K562 (cell line): ENCODE measurements at regions not wholly inside any gene's neighbourhood (a gene's known extent, or its start where the extent isn't known, plus 50 kb on each side); places are given as distances from the start of the nearest gene placed in this dataset.
"Not testable (repeated sequence)": the region's sequence is repeated elsewhere in the genome, so short reads cannot be mapped to it uniquely, and the experiment has no call there.

Source experiments
- ATAC-seq: fragments of 200-7000 bp; cut with Tn5 transposase; 3 replicates; pipeline ENCODE4 v1.9.1; 2020; ENCODE audit warnings: moderate library complexity
- BruUV-seq: library from RNA; stranded (reverse); fragments of 400-500 nt; replicated peaks from 2 replicates; lab custom pipeline; 2021; lab: Mats Ljungman, UMichigan
- CTCF ChIA-PET: fragments of 300-600 bp; formaldehyde crosslinking; extraction: SDS; loops from one replicate; lab custom pipeline; 2021; ENCODE audit warnings: low intra/inter-chr PET ratio; lab: Yijun Ruan, JAX
- POLR2A ChIA-PET: fragments of 300-600, 350-650 bp; sonication (Branson Sonifier 250); formaldehyde crosslinking; extraction: SDS; loops from one replicate; lab custom pipeline; 2021; ENCODE audit warnings: antibody characterized with exemption, inconsistent platforms; lab: Yijun Ruan, JAX
- DNase-seq, 4 experiments: peaks; one replicate each; pipeline versions ENCODE4 v3.0.0 to v3.0.0-alpha.2; 2011 to 2018; ENCODE audit warnings: low spot score in 3 of 4, mixed read lengths in 3 of 4; ENCODE audit errors: extremely low read depth in 1 of 4
- FAIRE-seq: peaks from 2 replicates; lab custom pipeline; 2011; peaks lifted over from hg19 to GRCh38; lab: Jason Lieb, UNC
- H2AFZ ChIP-seq: 2 replicates; pipeline ENCODE4 v1.6.0; 2011; ENCODE audit warnings: low read depth, low read length, control low read depth, inconsistent platforms
- H3K27ac ChIP-seq: fragments of 200-600 bp; 3 replicates; pipeline ENCODE4 v1.8.0; 2011; ENCODE audit warnings: low read depth, mild to moderate bottlenecking, control low read depth, inconsistent platforms, low read length, moderate library complexity, mixed read lengths; ENCODE audit errors: extremely low read depth
- H3K27me3 ChIP-seq, 2 experiments: fragments of 300-600 bp in 1 of 2; 2 replicates in 1 of 2; 3 replicates in 1 of 2; pipeline versions ENCODE4 v1.6.0 to v1.8.0; 2011; ENCODE audit warnings: inconsistent platforms in 2 of 2, low read length in 2 of 2, mild to moderate bottlenecking in 1 of 2, mixed read lengths in 1 of 2, moderate library complexity in 1 of 2; ENCODE audit not compliant: control insufficient read depth in 2 of 2, insufficient read depth in 2 of 2
- H3K36me3 ChIP-seq: fragments of 300-600 bp; 3 replicates; pipeline ENCODE4 v1.8.0; 2011; ENCODE audit warnings: mild to moderate bottlenecking, low read length, inconsistent platforms; ENCODE audit not compliant: control insufficient read depth, insufficient read depth
- H3K4me1 ChIP-seq, 2 experiments: fragments of 200-600 bp in 1 of 2; replicated peaks in 1 of 2; 2 replicates in 1 of 2; 3 replicates in 1 of 2; pipeline versions ENCODE4 v1.5.1 to v1.8.0; 2011; ENCODE audit warnings: inconsistent platforms in 2 of 2, low read length in 2 of 2, mild to moderate bottlenecking in 1 of 2, mixed read lengths in 1 of 2, moderate library complexity in 1 of 2; ENCODE audit not compliant: control insufficient read depth in 2 of 2, insufficient read depth in 2 of 2
- H3K4me2 ChIP-seq: 2 replicates; pipeline ENCODE4 v1.6.1; 2011; ENCODE audit warnings: low read length, control low read depth, inconsistent platforms, mixed read lengths; ENCODE audit not compliant: insufficient read depth
- H3K4me3 ChIP-seq: fragments of 200-600 bp; sonication (generic), shearing (Covaris generic); 2 replicates; pipeline ENCODE4 v1.5.1; 2016; ENCODE audit warnings: control low read depth, inconsistent platforms
- H3K79me2 ChIP-seq: fragments of 200-600 bp; 3 replicates; pipeline ENCODE4 v1.8.0; 2011; ENCODE audit warnings: low read length, inconsistent platforms; ENCODE audit not compliant: control insufficient read depth, insufficient read depth
- H3K9ac ChIP-seq, 2 experiments: 2 replicates each; pipeline versions ENCODE4 v1.6.0 to v1.6.1; 2011; ENCODE audit warnings: low read depth in 2 of 2, low read length in 2 of 2, control low read depth in 1 of 2, inconsistent platforms in 1 of 2, mild to moderate bottlenecking in 1 of 2, mixed read lengths in 1 of 2; ENCODE audit not compliant: insufficient read depth in 1 of 2
- H3K9me1 ChIP-seq: one replicate; pipeline ENCODE4 v1.6.0; 2011; ENCODE audit warnings: inconsistent platforms, mild to moderate bottlenecking, low read length, moderate library complexity; ENCODE audit not compliant: control insufficient read depth, insufficient read depth
- H3K9me3 ChIP-seq: replicated peaks from 2 replicates; pipeline ENCODE4 v1.5.1; 2011; ENCODE audit warnings: low read depth, low read length, inconsistent platforms; ENCODE audit not compliant: control insufficient read depth, insufficient read depth
- H4K20me1 ChIP-seq: replicated peaks from 2 replicates; pipeline ENCODE4 v1.6.1; 2011; ENCODE audit warnings: low read length, inconsistent platforms, mixed read lengths; ENCODE audit not compliant: control insufficient read depth, insufficient read depth
- ATF3 ChIP-seq, 2 experiments: fragments of 450-650 bp in 1 of 2; sonication (generic) in 1 of 2; formaldehyde crosslinking in 1 of 2; IDR thresholded peaks in 1 of 2; conservative IDR thresholded peaks in 1 of 2; 2 replicates each; pipeline versions ENCODE4 v1.6.1 to v1.8.1; 2016 to 2023; ENCODE audit warnings: mild to moderate bottlenecking in 2 of 2, moderate library complexity in 2 of 2, inconsistent platforms in 1 of 2, missing genetic modification reagents in 1 of 2
- CEBPG ChIP-seq, 3 experiments: fragments of 200-800 bp in 1 of 3; sonication (Bioruptor generic) in 1 of 3; sonication (generic) in 1 of 3; formaldehyde crosslinking in 1 of 3; IDR thresholded peaks in 2 of 3; conservative IDR thresholded peaks in 1 of 3; 2 replicates each; pipeline versions ENCODE4 v1.6.1 to v1.8.0; 2016 to 2022; ENCODE audit warnings: missing compliant biosample characterization in 2 of 3, missing genetic modification characterization in 2 of 3, mild to moderate bottlenecking in 1 of 3, missing genetic modification reagents in 1 of 3
- MTF1 ChIP-seq: fragments of 250-450 bp; sonication (Bioruptor Pico); IDR thresholded peaks from 2 replicates; pipeline ENCODE4 v1.9.0; 2021; ENCODE audit warnings: moderate library complexity, mild to moderate bottlenecking, inconsistent platforms, borderline replicate concordance
- ZNF146 ChIP-seq: IDR thresholded peaks from one replicate; pipeline ENCODE4 v1.6.1; 2018; ENCODE audit warnings: missing compliant biosample characterization; ENCODE audit not compliant: unreplicated experiment
- WGBS: fragments of 100-300 bp; shearing (Covaris generic); methylation state at CpG from one replicate; pipeline ENCODE4 v1.1.6; 2016; ENCODE audit warnings: low coverage, mixed read lengths; ENCODE audit not compliant: insufficient coverage; ENCODE audit errors: missing lambda C conversion rate; 5-methylcytosine and 5-hydroxymethylcytosine counted together
- in situ Hi-C: fragments of 300-500 bp; cut with MboI; formaldehyde crosslinking; loops from 4 replicates; pipeline ENCODE4 v1.15.0; 2018; ENCODE audit warnings: inconsistent platforms, mixed read lengths
- intact Hi-C: fragments of 100-400 bp; cut with micrococcal nuclease; formaldehyde crosslinking; loops from 2 replicates; pipeline ENCODE4 v1.14.2; 2022

DNA sequence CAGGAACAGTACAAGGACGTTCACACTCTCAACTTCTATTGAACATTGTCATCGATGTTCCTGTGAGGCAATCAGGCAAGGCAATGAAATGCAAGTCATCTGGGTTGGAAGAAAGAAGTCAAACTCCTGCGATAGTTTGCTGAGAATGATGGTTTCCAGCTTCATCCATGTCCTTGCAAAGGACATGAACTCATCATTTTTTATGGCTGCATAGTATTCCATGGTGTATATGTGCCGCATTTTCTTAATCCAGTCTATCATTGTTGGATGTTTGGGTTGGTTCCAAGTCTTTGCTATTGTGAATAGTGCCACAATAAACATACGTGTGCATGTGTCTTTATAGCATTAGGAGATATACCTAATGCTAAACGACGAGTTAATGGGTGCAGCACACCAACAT, 180.0 kb downstream of the RTP5 start:
- DNase-seq, BruUV-seq, H3K27ac ChIP-seq, H4K20me1 ChIP-seq, H3K4me2 ChIP-seq, H3K36me3 ChIP-seq, H2AFZ ChIP-seq, H3K9me1 ChIP-seq, in situ Hi-C loops, POLR2A ChIA-PET, ATAC-seq, intact Hi-C loops, H3K9me3 ChIP-seq, H3K4me3 ChIP-seq, H3K79me2 ChIP-seq, CTCF ChIA-PET, FAIRE-seq, H3K4me1 ChIP-seq, H3K9ac ChIP-seq: not testable (repeated sequence)
- peak; percentile 51 for TF ChIP-seq ZNF146
- 5% methylated on average over 7 of the region's 7 CpGs for whole genome bisulfite sequencing
- H3K27me3 ChIP-seq, result peaks cover 11 to 14% of the 10 kb centered on the region in 2 experiments; a peak in 4 of 5 replicates

DNA sequence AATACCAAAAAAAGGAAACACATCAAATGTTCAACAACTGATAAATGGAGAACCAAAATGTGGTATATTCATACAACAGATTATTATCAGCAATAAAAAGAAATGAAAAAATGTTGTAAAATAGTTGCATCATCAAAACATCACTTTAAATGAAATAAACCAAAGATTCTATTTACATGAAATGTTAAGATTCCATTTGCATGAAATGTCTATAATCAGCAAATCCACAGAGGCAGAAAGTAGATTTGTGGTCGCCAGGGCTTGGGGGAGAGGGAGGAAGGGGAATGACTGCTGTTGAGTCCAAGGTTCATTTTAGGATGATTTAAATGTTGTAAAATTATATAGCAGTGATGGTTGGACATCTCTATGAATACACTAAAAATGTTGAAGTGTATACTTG, 181.9 kb downstream of the RTP5 start:
- no peak overlapping the region for H3K4me3 ChIP-seq
- peaks cover 21 to 32% of the 10 kb centered on the region in 2 experiments for H3K27me3 ChIP-seq
- DNase-seq, result no peak
- no peak overlapping the region for H3K9ac ChIP-seq
- intact Hi-C loops, result no loop called here
- no peaks in the 10 kb centered on the region for H3K9me3 ChIP-seq
- no peak for TF ChIP-seq MTF1
- TF ChIP-seq ATF3 (IDR thresholded peaks at IDR 0.05), result peak; percentile 74
- no peak for TF ChIP-seq ATF3 (CRISPR knock-in tag; conservative IDR thresholded peaks at IDR 0.05)
- TF ChIP-seq CEBPG (CRISPR knock-in tag; IDR thresholded peaks at IDR 0.05), result no peak
- peak; percentile 26 to 30; a peak in 1 of 4 replicates for TF ChIP-seq CEBPG (tag; conservative IDR thresholded peaks at IDR 0.05 in 1 of 2, IDR thresholded peaks at IDR 0.05 in 1 of 2)
- no peak overlapping the region for H3K27ac ChIP-seq
- ChIA-PET POLR2A (interaction anchor here (0.8 kb wide), 1 partner anchor 12 kb away, joined by 3 read pairs; no protein-coding TSS in a partner anchor), CTCF (no interaction called here)
- H3K4me2 ChIP-seq, result no peak overlapping the region
- no peak for FAIRE-seq
- 0% methylated on average over 1 of the region's 1 CpG for whole genome bisulfite sequencing
- H3K36me3 ChIP-seq, result no peaks in the 10 kb centered on the region
- in situ Hi-C loops, result no loop called here
- no peaks in the 10 kb centered on the region for H4K20me1 ChIP-seq
- BruUV-seq, result no TSS peak
- H2AFZ ChIP-seq, result no peak overlapping the region
- no peaks in the 10 kb centered on the region for H3K9me1 ChIP-seq
- H3K4me1 ChIP-seq, result peaks cover 0 to 10% of the 10 kb centered on the region in 2 experiments; a peak in 2 of 5 replicates
- ATAC-seq, result no peak
- H3K79me2 ChIP-seq, result no peaks in the 10 kb centered on the region
